ENCODE measurements at regions not wholly inside any gene's neighbourhood (a gene's known extent, or its start where the extent isn't known, plus 50 kb on each side); places are given as distances from the start of the nearest gene placed in this dataset.

DNA sequence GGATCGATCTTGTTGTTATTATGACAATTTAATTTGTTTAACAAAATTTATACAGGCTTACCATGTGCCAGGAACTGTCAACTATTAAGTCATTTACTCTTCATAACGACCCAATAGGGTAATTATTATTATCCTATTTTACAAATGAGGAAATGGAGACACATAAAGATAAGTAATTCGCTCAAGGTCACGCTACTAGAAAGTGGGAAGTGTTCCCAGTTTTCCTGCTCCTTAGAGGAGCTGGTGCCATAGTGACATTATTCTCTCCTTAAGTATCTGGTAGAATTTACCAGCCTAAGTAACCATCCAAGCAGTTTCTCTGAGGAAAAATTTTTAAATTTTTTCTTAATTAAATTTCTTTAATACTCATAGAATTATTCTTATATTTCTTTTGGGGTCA, 360.9 kb upstream of the RNF32 start:
- TF ChIP-seq, protein P1, sequence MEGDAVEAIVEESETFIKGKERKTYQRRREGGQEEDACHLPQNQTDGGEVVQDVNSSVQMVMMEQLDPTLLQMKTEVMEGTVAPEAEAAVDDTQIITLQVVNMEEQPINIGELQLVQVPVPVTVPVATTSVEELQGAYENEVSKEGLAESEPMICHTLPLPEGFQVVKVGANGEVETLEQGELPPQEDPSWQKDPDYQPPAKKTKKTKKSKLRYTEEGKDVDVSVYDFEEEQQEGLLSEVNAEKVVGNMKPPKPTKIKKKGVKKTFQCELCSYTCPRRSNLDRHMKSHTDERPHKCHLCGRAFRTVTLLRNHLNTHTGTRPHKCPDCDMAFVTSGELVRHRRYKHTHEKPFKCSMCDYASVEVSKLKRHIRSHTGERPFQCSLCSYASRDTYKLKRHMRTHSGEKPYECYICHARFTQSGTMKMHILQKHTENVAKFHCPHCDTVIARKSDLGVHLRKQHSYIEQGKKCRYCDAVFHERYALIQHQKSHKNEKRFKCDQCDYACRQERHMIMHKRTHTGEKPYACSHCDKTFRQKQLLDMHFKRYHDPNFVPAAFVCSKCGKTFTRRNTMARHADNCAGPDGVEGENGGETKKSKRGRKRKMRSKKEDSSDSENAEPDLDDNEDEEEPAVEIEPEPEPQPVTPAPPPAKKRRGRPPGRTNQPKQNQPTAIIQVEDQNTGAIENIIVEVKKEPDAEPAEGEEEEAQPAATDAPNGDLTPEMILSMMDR (IDR thresholded peaks at IDR 0.05; ENCODE audit: poor library complexity, severe bottlenecking), result no peak
- no peak for TF ChIP-seq EZH2 (IDR thresholded peaks at IDR 0.05; ENCODE audit: borderline replicate concordance, insufficient read depth, low read length, poor library complexity, severe bottlenecking)
- no peak for TF ChIP-seq TAF1 (IDR thresholded peaks at IDR 0.05; ENCODE audit: low read depth)
- TF ChIP-seq EP300 (conservative IDR thresholded peaks at IDR 0.05; ENCODE audit: poor library complexity, severe bottlenecking), result no peak
- no peak for TF ChIP-seq SMC3 (conservative IDR thresholded peaks at IDR 0.05; ENCODE audit: poor library complexity)
- no peak for TF ChIP-seq POLR2AphosphoS5 (IDR thresholded peaks at IDR 0.05)
- TF ChIP-seq, protein P2, sequence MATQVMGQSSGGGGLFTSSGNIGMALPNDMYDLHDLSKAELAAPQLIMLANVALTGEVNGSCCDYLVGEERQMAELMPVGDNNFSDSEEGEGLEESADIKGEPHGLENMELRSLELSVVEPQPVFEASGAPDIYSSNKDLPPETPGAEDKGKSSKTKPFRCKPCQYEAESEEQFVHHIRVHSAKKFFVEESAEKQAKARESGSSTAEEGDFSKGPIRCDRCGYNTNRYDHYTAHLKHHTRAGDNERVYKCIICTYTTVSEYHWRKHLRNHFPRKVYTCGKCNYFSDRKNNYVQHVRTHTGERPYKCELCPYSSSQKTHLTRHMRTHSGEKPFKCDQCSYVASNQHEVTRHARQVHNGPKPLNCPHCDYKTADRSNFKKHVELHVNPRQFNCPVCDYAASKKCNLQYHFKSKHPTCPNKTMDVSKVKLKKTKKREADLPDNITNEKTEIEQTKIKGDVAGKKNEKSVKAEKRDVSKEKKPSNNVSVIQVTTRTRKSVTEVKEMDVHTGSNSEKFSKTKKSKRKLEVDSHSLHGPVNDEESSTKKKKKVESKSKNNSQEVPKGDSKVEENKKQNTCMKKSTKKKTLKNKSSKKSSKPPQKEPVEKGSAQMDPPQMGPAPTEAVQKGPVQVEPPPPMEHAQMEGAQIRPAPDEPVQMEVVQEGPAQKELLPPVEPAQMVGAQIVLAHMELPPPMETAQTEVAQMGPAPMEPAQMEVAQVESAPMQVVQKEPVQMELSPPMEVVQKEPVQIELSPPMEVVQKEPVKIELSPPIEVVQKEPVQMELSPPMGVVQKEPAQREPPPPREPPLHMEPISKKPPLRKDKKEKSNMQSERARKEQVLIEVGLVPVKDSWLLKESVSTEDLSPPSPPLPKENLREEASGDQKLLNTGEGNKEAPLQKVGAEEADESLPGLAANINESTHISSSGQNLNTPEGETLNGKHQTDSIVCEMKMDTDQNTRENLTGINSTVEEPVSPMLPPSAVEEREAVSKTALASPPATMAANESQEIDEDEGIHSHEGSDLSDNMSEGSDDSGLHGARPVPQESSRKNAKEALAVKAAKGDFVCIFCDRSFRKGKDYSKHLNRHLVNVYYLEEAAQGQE (IDR thresholded peaks at IDR 0.05; ENCODE audit: borderline replicate concordance), result no peak
- TF ChIP-seq MXI1 (conservative IDR thresholded peaks at IDR 0.05; ENCODE audit: poor library complexity, severe bottlenecking), result no peak
- no peak for TF ChIP-seq RAD21 (conservative IDR thresholded peaks at IDR 0.05)

Measured in neural cell (in vitro differentiated cells).